Stomach (tissue), 8 donors: ENCODE measurements at regions not wholly inside any gene's neighbourhood (a gene's known extent, or its start where the extent isn't known, plus 50 kb on each side); places are given as distances from the start of the nearest gene placed in this dataset.

Experiments
- DNase-seq, 2 donors: peaks; one replicate each; pipeline versions ENCODE4 v3.0.0 to v3.0.0-alpha.2; 2013 to 2019
- H3K27ac ChIP-seq, 5 donors: fragments of 200-600 bp in 4 of 5; sonication (generic) in 4 of 5; one replicate each; pipeline ENCODE4 v1.5.1; 2013 to 2019; ENCODE audit warnings: mild to moderate bottlenecking in 1 of 5, moderate library complexity in 1 of 5
- H3K27me3 ChIP-seq, 3 donors: fragments of 200-600 bp; sonication (generic); one replicate each; pipeline ENCODE4 v1.5.1; 2017 to 2019; ENCODE audit warnings: mixed run types in 1 of 3
- H3K36me3 ChIP-seq, 4 donors: fragments of 200-600 bp; sonication (generic); 1 replicate in 3 of 4; 2 replicates in 1 of 4; pipeline ENCODE4 v1.5.1; 2016 to 2019
- H3K4me1 ChIP-seq, 4 donors: fragments of 200-600 bp; sonication (generic); one replicate each; pipeline ENCODE4 v1.5.1; 2016 to 2019
- H3K4me3 ChIP-seq, 4 donors: fragments of 200-600 bp; sonication (generic) in 3 of 4; one replicate each; pipeline ENCODE4 v1.5.1; 2016 to 2019; ENCODE audit warnings: mild to moderate bottlenecking in 1 of 4
- H3K9me3 ChIP-seq, 4 donors: fragments of 200-600 bp; sonication (generic); one replicate each; pipeline ENCODE4 v1.5.1; 2016 to 2019
- EP300 ChIP-seq: sonication (generic); formaldehyde crosslinking; IDR thresholded peaks from one replicate; pipeline ENCODE4 v1.6.1; 2017; ENCODE audit warnings: antibody characterized with exemption
- POLR2A ChIP-seq, 4 donors: fragments of 450-650 bp; IDR thresholded peaks; one replicate each; pipeline ENCODE4 v1.6.1; 2016; ENCODE audit warnings: antibody characterized with exemption in 4 of 4, control low read depth in 2 of 4, mild to moderate bottlenecking in 1 of 4, moderate library complexity in 1 of 4
- POLR2AphosphoS5 ChIP-seq, 3 donors: sonication (generic); formaldehyde crosslinking; IDR thresholded peaks; one replicate each; pipeline ENCODE4 v1.6.1; 2016; ENCODE audit warnings: antibody characterized with exemption in 3 of 3
- WGBS, 5 donors: extraction: QIAGEN DNeasy Blood & Tissue Kit in 3 of 5; methylation state at CpG; one replicate each; pipeline versions ENCODE4 v1.1.5 to v1.1.7; 2013 to 2018; 5-methylcytosine and 5-hydroxymethylcytosine counted together
- intact Hi-C: fragments of 100-400 bp; cut with DNase I; formaldehyde crosslinking; loops from one replicate; pipeline ENCODE4 v1.15.1; 2023; ENCODE audit warnings: low total_unique reads
- TF ChIP-seq, protein P1 (sequence below), 7 experiments: fragments of 450-650 bp in 4 of 7; fragments of 200-600 bp in 3 of 7; sonication (generic) in 3 of 7; IDR thresholded peaks; one replicate each; pipeline ENCODE4 v1.5.1; 2016 to 2019; ENCODE audit warnings: antibody characterized with exemption in 7 of 7, control low read depth in 2 of 7, mild to moderate bottlenecking in 1 of 7
- donor health status: healthy with polysubstance abuse.
- donor health status: Bipolar disorder and iron deficiency.
- donor health status: healthy.

- TF ChIP-seq, protein P1, sequence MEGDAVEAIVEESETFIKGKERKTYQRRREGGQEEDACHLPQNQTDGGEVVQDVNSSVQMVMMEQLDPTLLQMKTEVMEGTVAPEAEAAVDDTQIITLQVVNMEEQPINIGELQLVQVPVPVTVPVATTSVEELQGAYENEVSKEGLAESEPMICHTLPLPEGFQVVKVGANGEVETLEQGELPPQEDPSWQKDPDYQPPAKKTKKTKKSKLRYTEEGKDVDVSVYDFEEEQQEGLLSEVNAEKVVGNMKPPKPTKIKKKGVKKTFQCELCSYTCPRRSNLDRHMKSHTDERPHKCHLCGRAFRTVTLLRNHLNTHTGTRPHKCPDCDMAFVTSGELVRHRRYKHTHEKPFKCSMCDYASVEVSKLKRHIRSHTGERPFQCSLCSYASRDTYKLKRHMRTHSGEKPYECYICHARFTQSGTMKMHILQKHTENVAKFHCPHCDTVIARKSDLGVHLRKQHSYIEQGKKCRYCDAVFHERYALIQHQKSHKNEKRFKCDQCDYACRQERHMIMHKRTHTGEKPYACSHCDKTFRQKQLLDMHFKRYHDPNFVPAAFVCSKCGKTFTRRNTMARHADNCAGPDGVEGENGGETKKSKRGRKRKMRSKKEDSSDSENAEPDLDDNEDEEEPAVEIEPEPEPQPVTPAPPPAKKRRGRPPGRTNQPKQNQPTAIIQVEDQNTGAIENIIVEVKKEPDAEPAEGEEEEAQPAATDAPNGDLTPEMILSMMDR (IDR thresholded peaks at IDR 0.05), result no peak
- TF ChIP-seq POLR2A (IDR thresholded peaks at IDR 0.05), result no peak
- no peak for TF ChIP-seq POLR2AphosphoS5 (IDR thresholded peaks at IDR 0.05)
- TF ChIP-seq EP300, result no peak
- intact Hi-C loops, result no loop called here
- Histone ChIP-seq H3K4me1 (no peaks in the 10 kb centered on the region), H3K9me3 (peaks cover 0 to 6% (median 3%) of the 10 kb centered on the region in 4 donors), H3K27ac (no peak overlapping the region), H3K4me3 (no peak overlapping the region), H3K36me3 (no peaks in the 10 kb centered on the region), H3K27me3 (no peaks in the 10 kb centered on the region)
- DNase-seq, result no peak
- 72 to 93% (median 85%) methylated on average over 2 to 3 of the region's 3 CpGs for WGBS, 5 donors
These were observed 146.8 kb downstream of the RBM43 start for GRCh38 chr2:151114874-151115273.

DNA sequence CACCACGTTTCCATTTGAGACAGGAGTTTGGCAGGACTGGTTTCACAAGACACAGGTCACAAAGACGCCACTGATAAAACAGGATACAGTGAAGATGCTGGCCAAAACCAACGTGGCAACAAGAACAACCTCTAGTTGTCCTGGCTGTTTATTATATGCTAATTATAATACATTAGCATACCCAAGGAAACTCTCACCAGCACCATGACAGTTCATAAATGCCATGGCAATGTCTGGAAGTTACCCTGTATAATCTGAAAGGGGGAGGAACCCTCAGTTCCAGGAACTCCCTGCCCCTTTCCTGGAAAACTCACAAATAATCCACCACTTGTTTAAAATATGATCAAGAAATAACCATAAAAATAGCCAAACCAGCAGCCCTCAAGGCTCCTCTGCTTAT lies 148.3 kb downstream of the RBM43 start:
- Histone ChIP-seq H3K36me3 (no peaks in the 10 kb centered on the region), H3K4me1 (no peaks in the 10 kb centered on the region), H3K9me3 (peaks cover 0 to 8% (median 3%) of the 10 kb centered on the region in 4 donors), H3K4me3 (no peak overlapping the region), H3K27ac (no peak overlapping the region), H3K27me3 (no peaks in the 10 kb centered on the region)
- no peak for TF ChIP-seq POLR2A (IDR thresholded peaks at IDR 0.05)
- TF ChIP-seq, protein P1 (IDR thresholded peaks at IDR 0.05), result no peak
- TF ChIP-seq EP300, result no peak
- TF ChIP-seq POLR2AphosphoS5 (IDR thresholded peaks at IDR 0.05), result no peak
- 25 to 55% (median 48%) methylated on average over 3 of the region's 3 CpGs for WGBS, 5 donors
- intact Hi-C loops, result no loop called here
- DNase-seq, result no peak

GRCh38 chr2:151111599-151112278 lies 149.9 kb downstream of the RBM43 start:
- peaks cover 0 to 6% (median 0%) of the 10 kb centered on the region in 4 donors for H3K9me3 ChIP-seq
- no peaks in the 10 kb centered on the region for H3K36me3 ChIP-seq
- no peak overlapping the region for H3K27ac ChIP-seq
- H3K4me3 ChIP-seq, result no peak overlapping the region
- no peaks in the 10 kb centered on the region for H3K4me1 ChIP-seq
- no peaks in the 10 kb centered on the region for H3K27me3 ChIP-seq
- intact Hi-C loops, result no loop called here
- 40 to 50% (median 46%) methylated on average over 1 of the region's 1 CpG for WGBS, 5 donors
- TF ChIP-seq POLR2AphosphoS5 (IDR thresholded peaks at IDR 0.05) (no peak), POLR2A (IDR thresholded peaks at IDR 0.05) (no peak), EP300 (no peak)
- no peak for DNase-seq

DNA sequence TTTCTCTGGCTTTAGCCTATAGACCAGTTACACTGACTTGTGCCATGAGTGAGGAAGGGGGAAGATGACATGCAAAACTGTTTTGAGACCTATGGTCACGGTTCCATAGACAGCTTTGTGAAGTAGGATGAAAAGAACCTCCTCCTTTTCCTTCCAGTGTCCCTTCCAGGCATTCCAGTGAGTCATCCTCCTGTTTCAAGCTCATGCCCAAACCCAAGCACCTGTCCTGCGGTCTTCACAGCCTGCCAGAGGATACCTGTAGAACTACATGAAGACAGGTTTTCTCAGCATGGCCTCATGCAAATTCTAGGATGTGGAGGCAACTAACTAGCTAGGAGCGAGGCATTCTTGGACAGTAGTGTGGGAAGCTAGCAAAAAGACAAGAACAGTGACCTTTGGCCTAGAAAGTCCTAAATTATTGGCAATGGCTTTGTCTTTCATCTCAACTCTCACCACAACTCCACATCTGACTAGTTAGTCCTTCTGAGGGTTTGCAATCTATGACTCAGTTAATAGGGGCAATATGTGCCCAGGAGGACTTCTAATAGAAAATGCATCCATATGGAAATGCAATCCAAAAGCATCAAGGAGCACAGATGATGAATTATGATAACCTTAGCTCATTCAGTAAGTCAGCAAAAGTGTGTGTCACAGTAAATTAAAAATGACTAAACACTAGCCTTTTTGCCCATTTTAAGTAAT lies 154.7 kb downstream of the RBM43 start:
- whole genome bisulfite sequencing, 5 donors, result 69 to 76% (median 73%) methylated on average over 3 of the region's 3 CpGs
- H3K36me3 ChIP-seq, result no peaks in the 10 kb centered on the region
- H3K9me3 ChIP-seq, result peaks cover 0 to 10% (median 3%) of the 10 kb centered on the region in 4 donors
- H3K27ac ChIP-seq, result no peak overlapping the region
- TF ChIP-seq POLR2AphosphoS5 (IDR thresholded peaks at IDR 0.05) (no peak), POLR2A (IDR thresholded peaks at IDR 0.05) (no peak)
- TF ChIP-seq, protein P1 (IDR thresholded peaks at IDR 0.05), result no peak
- H3K27me3 ChIP-seq, result no peaks in the 10 kb centered on the region
- no peak for DNase-seq
- H3K4me1 ChIP-seq, result no peaks in the 10 kb centered on the region
- no peak overlapping the region for H3K4me3 ChIP-seq
- intact Hi-C loops, result no loop called here

DNA sequence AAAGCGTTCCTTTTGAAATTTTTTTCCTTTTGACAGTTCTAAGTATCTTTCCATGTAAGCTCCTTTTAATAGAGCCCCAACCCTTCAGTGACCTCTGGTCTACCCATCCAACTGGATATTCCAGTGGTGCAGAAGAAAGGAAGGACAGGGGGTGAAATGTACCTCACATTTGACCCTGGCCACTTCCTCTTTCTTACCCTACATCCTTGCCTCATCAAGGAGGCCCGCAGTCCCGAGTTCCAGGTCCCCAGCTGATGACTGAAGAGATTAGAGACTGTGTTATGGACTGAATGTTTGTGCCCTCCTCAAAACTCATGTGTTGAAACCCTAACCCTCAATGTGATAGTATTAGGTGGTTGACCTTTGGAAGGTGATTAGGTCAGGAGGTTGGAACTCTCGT lies 158.1 kb downstream of the RBM43 start:
- Histone ChIP-seq H3K4me1 (no peaks in the 10 kb centered on the region), H3K4me3 (no peak overlapping the region), H3K9me3 (peaks cover 0 to 10% (median 3%) of the 10 kb centered on the region in 4 donors), H3K36me3 (no peaks in the 10 kb centered on the region), H3K27me3 (no peaks in the 10 kb centered on the region), H3K27ac (no peak overlapping the region)
- intact Hi-C loops, result no loop called here
- DNase-seq, result no peak
- TF ChIP-seq POLR2A (IDR thresholded peaks at IDR 0.05) (no peak), EP300 (no peak), POLR2AphosphoS5 (IDR thresholded peaks at IDR 0.05) (no peak)
- TF ChIP-seq, protein P1 (IDR thresholded peaks at IDR 0.05), result no peak
- 78 to 91% (median 84%) methylated on average over 4 of the region's 4 CpGs for WGBS, 5 donors
